ENCODE measurements at regions not wholly inside any gene's neighbourhood (a gene's known extent, or its start where the extent isn't known, plus 50 kb on each side); places are given as distances from the start of the nearest gene placed in this dataset.

- no peak for DNase-seq (ENCODE audit: low read depth)
- TF ChIP-seq, protein P1, sequence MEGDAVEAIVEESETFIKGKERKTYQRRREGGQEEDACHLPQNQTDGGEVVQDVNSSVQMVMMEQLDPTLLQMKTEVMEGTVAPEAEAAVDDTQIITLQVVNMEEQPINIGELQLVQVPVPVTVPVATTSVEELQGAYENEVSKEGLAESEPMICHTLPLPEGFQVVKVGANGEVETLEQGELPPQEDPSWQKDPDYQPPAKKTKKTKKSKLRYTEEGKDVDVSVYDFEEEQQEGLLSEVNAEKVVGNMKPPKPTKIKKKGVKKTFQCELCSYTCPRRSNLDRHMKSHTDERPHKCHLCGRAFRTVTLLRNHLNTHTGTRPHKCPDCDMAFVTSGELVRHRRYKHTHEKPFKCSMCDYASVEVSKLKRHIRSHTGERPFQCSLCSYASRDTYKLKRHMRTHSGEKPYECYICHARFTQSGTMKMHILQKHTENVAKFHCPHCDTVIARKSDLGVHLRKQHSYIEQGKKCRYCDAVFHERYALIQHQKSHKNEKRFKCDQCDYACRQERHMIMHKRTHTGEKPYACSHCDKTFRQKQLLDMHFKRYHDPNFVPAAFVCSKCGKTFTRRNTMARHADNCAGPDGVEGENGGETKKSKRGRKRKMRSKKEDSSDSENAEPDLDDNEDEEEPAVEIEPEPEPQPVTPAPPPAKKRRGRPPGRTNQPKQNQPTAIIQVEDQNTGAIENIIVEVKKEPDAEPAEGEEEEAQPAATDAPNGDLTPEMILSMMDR (IDR thresholded peaks at IDR 0.05; ENCODE audit: low read length, missing control alignments): no peak
- no peak overlapping the region for H3K4me3 ChIP-seq (replicated peaks; ENCODE audit: low read depth, low read length)
Observed at GRCh38 chr12:113670742-113671141, 199.1 kb upstream of the LHX5 start.

DNA sequence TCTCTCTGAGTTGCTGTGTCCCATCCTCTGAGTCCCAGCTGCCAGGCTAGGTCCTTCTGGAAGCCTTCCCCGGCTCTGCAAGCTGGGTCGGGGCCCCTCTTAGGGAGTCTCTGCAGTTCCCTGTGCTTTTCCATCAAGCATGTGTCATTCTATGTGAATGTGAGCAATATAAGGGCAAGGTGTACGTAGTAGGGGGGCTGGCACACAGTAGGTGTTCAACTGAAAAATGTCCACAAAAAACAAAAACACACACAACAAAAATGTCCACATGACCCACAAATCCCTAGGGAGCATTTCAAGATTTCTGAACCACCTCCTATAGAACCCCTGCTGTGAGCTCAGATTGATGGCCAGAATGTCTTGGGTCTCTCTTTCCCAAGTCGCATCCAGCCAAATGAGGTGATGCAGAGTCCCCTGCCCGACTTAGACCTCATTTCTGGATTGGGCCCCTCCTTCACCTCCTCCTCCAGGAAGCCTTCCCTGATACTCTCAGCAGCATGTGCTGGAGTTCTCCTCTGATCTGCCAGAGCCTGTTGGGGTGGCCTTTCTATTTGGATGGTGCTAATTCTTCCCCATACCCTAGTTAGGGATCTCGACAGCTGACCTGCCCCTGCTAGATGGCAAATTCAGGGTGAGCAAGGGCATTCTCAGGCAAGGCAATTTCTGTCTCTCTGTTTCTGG is 196.1 kb upstream of the LHX5 start:
- TF ChIP-seq, protein P1 (IDR thresholded peaks at IDR 0.05; ENCODE audit: low read length, missing control alignments): no peak
- H3K4me3 ChIP-seq (replicated peaks; ENCODE audit: low read depth, low read length): no peak overlapping the region
- DNase-seq (ENCODE audit: low read depth): no peak

- H3K4me3 ChIP-seq (replicated peaks; ENCODE audit: low read depth, low read length): no peak overlapping the region
- no peak for DNase-seq (ENCODE audit: low read depth)
- TF ChIP-seq, protein P1 (IDR thresholded peaks at IDR 0.05; ENCODE audit: low read length, missing control alignments): no peak
Observed at GRCh38 chr12:113667095-113667494, 195.4 kb upstream of the LHX5 start.

DNA sequence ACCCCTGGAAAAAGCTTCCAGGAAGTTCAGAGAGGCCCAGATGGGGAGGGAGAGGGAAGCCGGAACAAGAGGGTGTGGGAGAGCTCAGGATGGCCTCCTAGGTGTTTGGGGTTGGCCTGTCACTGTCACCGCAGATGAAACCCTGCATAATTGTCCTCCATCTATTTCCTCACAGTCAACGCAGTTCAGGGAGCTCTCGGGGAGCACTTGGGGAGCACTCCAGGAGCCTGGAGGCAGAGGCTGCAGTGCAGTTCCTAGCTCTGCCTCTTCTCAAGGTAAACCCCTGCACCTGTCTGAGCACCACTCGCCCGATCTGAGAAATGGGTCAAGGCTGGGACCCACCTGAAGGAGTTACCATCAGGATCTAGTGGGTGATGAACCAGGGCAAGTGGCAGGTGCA is 194.6 kb upstream of the LHX5 start:
- no peak overlapping the region for H3K4me3 ChIP-seq (replicated peaks; ENCODE audit: low read depth, low read length)
- DNase-seq (ENCODE audit: low read depth): no peak
- TF ChIP-seq, protein P1 (IDR thresholded peaks at IDR 0.05; ENCODE audit: low read length, missing control alignments): no peak

DNA sequence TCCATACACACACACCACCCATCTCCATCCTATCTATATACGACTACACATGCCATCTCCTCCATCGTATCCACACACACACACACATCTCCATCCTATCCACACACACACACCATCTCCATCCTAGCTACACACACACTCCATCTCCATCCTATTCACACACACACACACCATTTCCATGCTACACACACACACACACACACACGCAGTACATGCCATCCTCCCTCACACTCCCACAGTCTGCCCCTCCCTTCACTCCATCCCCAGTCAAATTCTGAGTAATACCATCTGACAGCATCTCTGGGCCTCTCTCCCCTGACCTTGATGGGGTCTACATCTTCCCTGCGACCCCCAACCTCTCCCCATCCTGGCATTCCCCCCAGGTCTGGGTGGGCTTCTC is 193.8 kb upstream of the LHX5 start:
- no peak for DNase-seq (ENCODE audit: low read depth)
- TF ChIP-seq, protein P1 (IDR thresholded peaks at IDR 0.05; ENCODE audit: low read length, missing control alignments): no peak
- H3K4me3 ChIP-seq (replicated peaks; ENCODE audit: low read depth, low read length): no peak overlapping the region

DNA sequence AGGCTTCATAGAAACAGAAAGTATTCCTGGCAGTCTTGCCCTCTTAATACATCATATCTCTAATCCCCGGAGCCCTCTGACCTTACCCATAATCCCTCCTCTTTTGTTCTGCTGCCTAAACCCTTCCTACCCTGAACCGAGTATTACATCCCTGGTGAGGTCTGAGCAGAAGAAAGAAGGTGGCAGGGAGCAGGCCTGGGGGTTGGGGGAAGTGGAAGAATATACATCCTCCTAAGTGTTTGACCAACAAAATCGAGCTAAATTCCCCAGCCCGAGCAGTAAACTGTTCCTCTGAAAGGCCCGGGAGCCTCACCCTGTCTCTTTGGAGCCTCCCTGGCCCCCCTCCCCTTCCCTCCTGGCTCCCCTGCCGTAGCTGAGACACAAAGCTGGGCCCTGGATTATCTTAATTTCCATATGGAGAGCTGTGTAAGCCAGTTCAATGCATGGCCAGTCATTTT is 192.6 kb upstream of the LHX5 start:
- DNase-seq (ENCODE audit: low read depth): no peak
- no peak overlapping the region for H3K4me3 ChIP-seq (replicated peaks; ENCODE audit: low read depth, low read length)
- TF ChIP-seq, protein P1 (IDR thresholded peaks at IDR 0.05; ENCODE audit: low read length, missing control alignments): no peak

DNA sequence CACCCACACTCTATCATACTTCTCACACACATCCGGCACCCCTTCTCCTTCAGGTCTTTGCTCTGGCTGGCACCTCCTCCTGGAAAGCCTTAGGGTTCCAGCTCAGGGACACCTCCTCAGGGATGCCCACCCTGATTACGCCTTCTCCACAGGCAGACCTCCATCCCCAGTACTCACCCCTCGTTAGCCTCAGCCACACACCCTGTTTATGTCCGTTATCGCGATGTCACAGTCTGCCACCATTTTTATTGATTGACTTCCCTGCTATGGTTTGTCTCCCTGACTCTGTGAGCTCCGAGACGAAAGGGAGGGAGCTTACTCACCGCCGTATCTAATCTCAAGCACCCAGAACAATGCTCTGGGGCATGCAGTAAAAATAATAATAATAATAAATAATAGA is 191.7 kb upstream of the LHX5 start:
- DNase-seq (ENCODE audit: low read depth): no peak
- no peak overlapping the region for H3K4me3 ChIP-seq (replicated peaks; ENCODE audit: low read depth, low read length)
- TF ChIP-seq, protein P1 (IDR thresholded peaks at IDR 0.05; ENCODE audit: low read length, missing control alignments): no peak
